Erythroblast (primary cell): ENCODE measurements at regions not wholly inside any gene's neighbourhood (a gene's known extent, or its start where the extent isn't known, plus 50 kb on each side); places are given as distances from the start of the nearest gene placed in this dataset.

Experiments used
- GATA1 ChIP-seq: IDR thresholded peaks from 2 replicates; pipeline ENCODE4 v1.6.1; 2011; ENCODE audit warnings: low read depth, mild to moderate bottlenecking, control low read depth, low read length, moderate library complexity
- POLR2A ChIP-seq: IDR thresholded peaks from 2 replicates; pipeline ENCODE4 v1.6.1; 2011; ENCODE audit warnings: mild to moderate bottlenecking, low read length

DNA sequence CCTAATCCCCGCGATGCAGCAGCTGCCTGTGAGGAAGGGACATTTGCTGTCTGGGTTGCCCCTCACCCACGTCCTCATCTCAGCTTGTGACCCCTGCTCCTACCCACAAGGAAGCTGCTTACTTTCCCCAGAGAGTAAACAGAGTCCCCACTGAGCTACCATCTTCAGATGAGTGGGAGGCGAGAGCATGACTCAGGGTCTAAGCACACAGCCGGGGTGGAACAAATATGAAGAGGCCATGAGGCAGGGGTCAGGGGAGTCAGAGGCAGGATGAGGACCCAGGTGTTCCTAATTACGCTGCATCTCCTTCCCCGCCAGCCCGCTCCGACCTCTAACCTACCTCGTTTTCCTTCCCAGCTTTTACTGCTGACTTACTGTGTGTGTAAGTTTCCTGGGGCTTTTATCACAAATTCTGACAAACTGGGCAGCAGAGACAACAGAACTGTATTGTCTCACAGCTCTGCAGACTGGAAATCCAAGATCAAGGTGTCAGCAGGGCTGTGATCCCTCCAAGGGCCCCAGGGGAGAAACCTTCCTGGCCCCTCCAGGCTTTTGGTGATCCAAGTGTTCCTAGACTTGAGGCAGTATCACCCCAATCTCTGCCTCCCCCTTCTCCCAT is 94.0 kb upstream of the DNAH5 start:
- TF ChIP-seq POLR2A (no peak), GATA1 (no peak)
